IMR-90 (cell line): ENCODE measurements at regions not wholly inside any gene's neighbourhood (a gene's known extent, or its start where the extent isn't known, plus 50 kb on each side); places are given as distances from the start of the nearest gene placed in this dataset.

Experiments
- ATAC-seq: fragments of 200-7000 bp; cut with Tn5 transposase; 2 replicates; pipeline ENCODE4 v1.9.1; 2020; ENCODE audit warnings: low read depth, mild to moderate bottlenecking, moderate library complexity
- BruUV-seq: library from RNA; stranded (reverse); fragments of 400-500 nt; replicated peaks from 2 replicates; lab custom pipeline; 2021; lab: Mats Ljungman, UMichigan
- CTCF ChIA-PET: fragments of 300-600 bp; formaldehyde crosslinking; extraction: SDS; loops from one replicate; lab custom pipeline; 2021; ENCODE audit warnings: antibody characterized with exemption; lab: Yijun Ruan, JAX
- POLR2A ChIA-PET: fragments of 300-600 bp; sonication (Branson Sonifier 250); formaldehyde crosslinking; loops from one replicate; lab custom pipeline; 2022; ENCODE audit warnings: antibody characterized with exemption; ENCODE audit not compliant: unreplicated experiment; lab: Charles Lee
- DNase-seq: peaks from one replicate; pipeline ENCODE4 v3.0.0; 2013
- H2AFZ ChIP-seq: replicated peaks from 2 replicates; pipeline ENCODE3; 2013; ENCODE audit warnings: low read length, mild to moderate bottlenecking; ENCODE audit not compliant: poor library complexity
- H2AK5ac ChIP-seq: 2 replicates; pipeline ENCODE4 v1.6.1; 2013; ENCODE audit warnings: low read depth, low read length, inconsistent platforms
- H2AK9ac ChIP-seq: replicated peaks from 2 replicates; pipeline ENCODE3; 2013; ENCODE audit warnings: mild to moderate bottlenecking, low read depth, low read length, moderate library complexity; ENCODE audit not compliant: poor library complexity
- H2BK120ac ChIP-seq: 2 replicates; pipeline ENCODE4 v1.6.1; 2013; ENCODE audit warnings: low read depth, low read length, inconsistent platforms
- H2BK15ac ChIP-seq: 3 replicates; pipeline ENCODE4 v1.6.1; 2013; ENCODE audit warnings: low read depth, low read length, inconsistent platforms
- H2BK20ac ChIP-seq: 2 replicates; pipeline ENCODE4 v1.6.1; 2013; ENCODE audit warnings: low read depth, mild to moderate bottlenecking, inconsistent platforms, low read length, moderate library complexity
- H2BK5ac ChIP-seq: 2 replicates; pipeline ENCODE4 v1.6.1; 2013; ENCODE audit warnings: mild to moderate bottlenecking, low read depth, low read length, inconsistent platforms; ENCODE audit not compliant: poor library complexity, severe bottlenecking
- H3K14ac ChIP-seq: replicated peaks from 2 replicates; pipeline ENCODE4 v1.6.1; 2013; ENCODE audit warnings: low read depth, low read length, inconsistent platforms
- H3K18ac ChIP-seq: 2 replicates; pipeline ENCODE4 v1.6.1; 2013; ENCODE audit warnings: low read depth, low read length, control low read depth
- H3K23ac ChIP-seq: 2 replicates; pipeline ENCODE4 v1.6.1; 2013; ENCODE audit warnings: low read depth, low read length, inconsistent platforms
- H3K27ac ChIP-seq: 2 replicates; pipeline ENCODE4 v1.5.1; 2013; ENCODE audit warnings: mild to moderate bottlenecking, control low read depth, low read length; ENCODE audit not compliant: insufficient read depth
- H3K27me3 ChIP-seq: 2 replicates; pipeline ENCODE4 v1.6.1; 2013; ENCODE audit warnings: low read length; ENCODE audit not compliant: control insufficient read depth, insufficient read depth
- H3K36me3 ChIP-seq: 2 replicates; pipeline ENCODE4 v1.6.1; 2013; ENCODE audit warnings: low read length, mixed read lengths; ENCODE audit not compliant: control insufficient read depth, insufficient read depth
- H3K4ac ChIP-seq: 2 replicates; pipeline ENCODE4 v1.6.1; 2013; ENCODE audit warnings: low read depth, low read length, inconsistent platforms
- H3K4me1 ChIP-seq: 2 replicates; pipeline ENCODE4 v1.6.1; 2013; ENCODE audit warnings: low read length, mixed read lengths; ENCODE audit not compliant: control insufficient read depth, insufficient read depth
- H3K4me2 ChIP-seq: 2 replicates; pipeline ENCODE4 v1.6.1; 2013; ENCODE audit warnings: low read depth, mild to moderate bottlenecking, control low read depth, low read length, moderate library complexity
- H3K4me3 ChIP-seq: 2 replicates; pipeline ENCODE4 v1.5.1; 2013; ENCODE audit warnings: low read depth, mild to moderate bottlenecking, control low read depth, low read length, moderate library complexity; ENCODE audit not compliant: insufficient read depth
- H3K56ac ChIP-seq: 2 replicates; pipeline ENCODE4 v1.6.1; 2013; ENCODE audit warnings: low read length, inconsistent platforms; ENCODE audit not compliant: insufficient read depth; ENCODE audit errors: extremely low read depth
- H3K79me1 ChIP-seq, 2 experiments: 2 replicates each; pipeline ENCODE4 v1.6.1; 2013; ENCODE audit warnings: low read length in 2 of 2, inconsistent platforms in 1 of 2, low read depth in 1 of 2
- H3K9ac ChIP-seq: 2 replicates; pipeline ENCODE4 v1.6.1; 2013; ENCODE audit warnings: low read depth, low read length, control low read depth
- H3K9me1 ChIP-seq: 2 replicates; pipeline ENCODE4 v1.6.1; 2013; ENCODE audit warnings: low read length, inconsistent platforms; ENCODE audit not compliant: insufficient read depth
- H3K9me3 ChIP-seq: 2 replicates; pipeline ENCODE4 v1.6.1; 2013; ENCODE audit warnings: low read length; ENCODE audit not compliant: control insufficient read depth, insufficient read depth
- H4K20me1 ChIP-seq: 2 replicates; pipeline ENCODE4 v1.6.1; 2013; ENCODE audit warnings: low read length, inconsistent platforms; ENCODE audit not compliant: insufficient read depth
- H4K5ac ChIP-seq: 2 replicates; pipeline ENCODE4 v1.6.1; 2013; ENCODE audit warnings: mild to moderate bottlenecking, low read depth, low read length, control low read depth
- H4K8ac ChIP-seq, 2 experiments: 2 replicates each; pipeline ENCODE4 v1.6.1; 2013; ENCODE audit warnings: low read depth in 2 of 2, low read length in 2 of 2, control low read depth in 1 of 2, inconsistent platforms in 1 of 2
- H4K91ac ChIP-seq: 2 replicates; pipeline ENCODE4 v1.6.1; 2013; ENCODE audit warnings: low read depth, low read length, inconsistent platforms; ENCODE audit not compliant: insufficient read depth
- BHLHE40 ChIP-seq: fragments of 150-350 bp; IDR thresholded peaks from 2 replicates; pipeline ENCODE4 v1.6.1; 2016; ENCODE audit warnings: mild to moderate bottlenecking, low read depth, low read length
- CEBPB ChIP-seq: IDR thresholded peaks from 2 replicates; pipeline ENCODE4 v1.6.1; 2012; ENCODE audit warnings: low read depth, low read length, improper control_type of control experiment
- MAZ ChIP-seq: IDR thresholded peaks from 2 replicates; pipeline ENCODE4 v1.6.1; 2012; ENCODE audit warnings: low read depth, mild to moderate bottlenecking, low read length, improper control_type of control experiment, moderate library complexity, borderline replicate concordance
- NFE2L2 ChIP-seq: fragments of 150-350 bp; IDR thresholded peaks from 2 replicates; pipeline ENCODE4 v1.6.1; 2016; ENCODE audit warnings: low read depth, mild to moderate bottlenecking, low read length
- POLR2A ChIP-seq: IDR thresholded peaks from 2 replicates; pipeline ENCODE4 v1.6.1; 2012; ENCODE audit warnings: mild to moderate bottlenecking, low read depth, low read length
- RAD21 ChIP-seq: IDR thresholded peaks from 2 replicates; pipeline ENCODE4 v1.6.1; 2012; ENCODE audit warnings: low read length, improper control_type of control experiment
- RCOR1 ChIP-seq: IDR thresholded peaks from 2 replicates; pipeline ENCODE4 v1.6.1; 2012; ENCODE audit warnings: mild to moderate bottlenecking, low read length, improper control_type of control experiment; ENCODE audit not compliant: insufficient replicate concordance
- RFX5 ChIP-seq: IDR thresholded peaks from 2 replicates; pipeline ENCODE4 v1.8.0; 2012; ENCODE audit warnings: low read depth, mild to moderate bottlenecking, low read length, moderate library complexity
- SMC3 ChIP-seq: fragments of 150-350 bp; IDR thresholded peaks from 2 replicates; pipeline ENCODE4 v1.6.1; 2016; ENCODE audit warnings: low read depth, mild to moderate bottlenecking, antibody characterized with exemption, low read length, moderate library complexity
- USF2 ChIP-seq: fragments of 150-350 bp; IDR thresholded peaks from 2 replicates; pipeline ENCODE4 v1.6.1; 2017; ENCODE audit warnings: mild to moderate bottlenecking, antibody characterized with exemption, low read length, low read depth
- WGBS, 2 experiments: methylation state at CpG; one replicate each; pipeline versions ENCODE4 v1.1.5 to v1.1.7; 2013; ENCODE audit warnings: missing lambda C conversion rate in 2 of 2; ENCODE audit not compliant: insufficient read length in 1 of 2; ENCODE audit errors: extremely low coverage in 2 of 2; 5-methylcytosine and 5-hydroxymethylcytosine counted together
- dilution Hi-C: fragments of 300-500 bp; cut with HindIII; formaldehyde crosslinking; loops from one replicate; pipeline ENCODE4 v1.14.3; 2018; ENCODE audit warnings: low sequenced_read_pairs; ENCODE audit not compliant: unreplicated experiment
- in situ Hi-C: fragments of 300-500 bp; cut with MboI; formaldehyde crosslinking; loops from 3 replicates; pipeline ENCODE4 v1.14.3; 2019; ENCODE audit warnings: low sequenced_read_pairs, inconsistent platforms, mixed read lengths
- intact Hi-C: fragments of 100-400 bp; cut with micrococcal nuclease; formaldehyde crosslinking; loops from 2 replicates; pipeline ENCODE4 v1.10.0; 2022

GRCh38 chr9:38179965-38180364 lies 110.9 kb upstream of the SHB start:
- H4K5ac ChIP-seq: no peak overlapping the region
- no peak overlapping the region for H3K14ac ChIP-seq
- no peak overlapping the region for H2AK5ac ChIP-seq
- H3K4me2 ChIP-seq: no peak overlapping the region
- ChIA-PET CTCF (no interaction called here), POLR2A (no interaction called here)
- no peak for ATAC-seq
- in situ Hi-C loops: no loop called here
- no peak overlapping the region for H3K9ac ChIP-seq
- H3K27ac ChIP-seq: no peak overlapping the region
- H4K20me1 ChIP-seq: no peaks in the 10 kb centered on the region
- no peak for TF ChIP-seq RCOR1
- no peak for TF ChIP-seq USF2
- TF ChIP-seq RAD21: no peak
- TF ChIP-seq BHLHE40: no peak
- no peak for TF ChIP-seq CEBPB
- no peak for TF ChIP-seq RFX5
- no peak for TF ChIP-seq NFE2L2
- TF ChIP-seq SMC3: no peak
- no peak for TF ChIP-seq MAZ
- no peak for TF ChIP-seq POLR2A
- no peak overlapping the region for H3K23ac ChIP-seq
- no peak overlapping the region for H3K18ac ChIP-seq
- no peaks in the 10 kb centered on the region for H3K4me1 ChIP-seq
- no peak for DNase-seq
- no peak overlapping the region for H2AFZ ChIP-seq
- H2BK5ac ChIP-seq: no peak overlapping the region
- no peak overlapping the region for H2BK20ac ChIP-seq
- no peak overlapping the region for H2AK9ac ChIP-seq
- H4K91ac ChIP-seq: no peak overlapping the region
- H4K8ac ChIP-seq: no peak overlapping the region
- no peak overlapping the region for H3K4me3 ChIP-seq
- H2BK15ac ChIP-seq: no peak overlapping the region
- BruUV-seq: no TSS peak
- H3K79me1 ChIP-seq: no peaks in the 10 kb centered on the region
- H3K9me1 ChIP-seq: no peaks in the 10 kb centered on the region
- no peak overlapping the region for H3K4ac ChIP-seq
- dilution Hi-C loops: no loop called here
- H3K9me3 ChIP-seq: no peaks in the 10 kb centered on the region
- no CpG with 5 or more reads among the region's 3 CpGs for WGBS, 2 experiments
- intact Hi-C loops: no loop called here
- H3K27me3 ChIP-seq: peaks cover 11% of the 10 kb centered on the region
- H3K56ac ChIP-seq: no peak overlapping the region
- H2BK120ac ChIP-seq: no peak overlapping the region
- no peaks in the 10 kb centered on the region for H3K36me3 ChIP-seq
